Osteocyte (in vitro differentiated cells): ENCODE measurements at regions not wholly inside any gene's neighbourhood (a gene's known extent, or its start where the extent isn't known, plus 50 kb on each side); places are given as distances from the start of the nearest gene placed in this dataset.

ENCODE experiments used
- DNase-seq: peaks from one replicate; pipeline ENCODE4 v3.0.0; 2021; ENCODE audit warnings: mixed read lengths; ENCODE audit not compliant: unreplicated experiment; ENCODE audit errors: extremely low spot score
- H3K27ac Mint-ChIP-seq: one replicate; pipeline ENCODE4 v1.8.0; 2021; ENCODE audit warnings: mild to moderate bottlenecking, mixed read lengths; ENCODE audit not compliant: unreplicated experiment
- H3K27me3 Mint-ChIP-seq: one replicate; pipeline ENCODE4 v1.8.0; 2021; ENCODE audit warnings: mixed read lengths; ENCODE audit not compliant: unreplicated experiment
- H3K36me3 Mint-ChIP-seq: one replicate; pipeline ENCODE4 v1.8.0; 2021; ENCODE audit warnings: mixed read lengths; ENCODE audit not compliant: unreplicated experiment
- H3K4me1 Mint-ChIP-seq: one replicate; pipeline ENCODE4 v1.8.0; 2021; ENCODE audit warnings: mixed read lengths; ENCODE audit not compliant: unreplicated experiment
- H3K4me3 Mint-ChIP-seq: one replicate; pipeline ENCODE4 v1.8.0; 2021; ENCODE audit warnings: mild to moderate bottlenecking, moderate library complexity, mixed read lengths; ENCODE audit not compliant: unreplicated experiment
- H3K9me3 Mint-ChIP-seq: one replicate; pipeline ENCODE4 v1.8.0; 2021; ENCODE audit warnings: mixed read lengths; ENCODE audit not compliant: unreplicated experiment
- TF ChIP-seq, protein P1 (sequence below): fragments of 200-600 bp; sonication (generic); IDR thresholded peaks from 2 replicates; pipeline ENCODE4 v1.5.0; 2021; ENCODE audit warnings: antibody characterized with exemption, mild to moderate bottlenecking, moderate library complexity

DNA sequence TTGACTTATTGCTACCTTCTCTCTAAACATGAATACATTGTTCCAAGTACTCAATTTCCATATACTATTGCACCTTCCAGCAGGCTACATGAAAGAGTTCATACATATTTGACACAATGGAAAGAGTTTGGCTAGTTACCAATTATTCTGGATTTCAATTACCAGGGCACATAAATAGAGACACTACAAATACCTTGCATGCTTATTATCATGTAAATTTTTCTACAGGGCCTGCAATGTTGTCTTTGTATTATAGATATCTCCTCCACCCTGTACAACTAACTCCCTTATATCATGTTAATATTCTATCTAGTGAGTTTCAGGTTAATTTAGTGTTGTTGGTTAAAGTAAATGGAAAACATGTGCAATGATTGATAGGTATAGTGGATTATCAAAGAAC lies 540.7 kb upstream of the SLITRK5 start:
- no peaks in the 10 kb centered on the region for H3K27me3 Mint-ChIP-seq
- TF ChIP-seq, protein P1, sequence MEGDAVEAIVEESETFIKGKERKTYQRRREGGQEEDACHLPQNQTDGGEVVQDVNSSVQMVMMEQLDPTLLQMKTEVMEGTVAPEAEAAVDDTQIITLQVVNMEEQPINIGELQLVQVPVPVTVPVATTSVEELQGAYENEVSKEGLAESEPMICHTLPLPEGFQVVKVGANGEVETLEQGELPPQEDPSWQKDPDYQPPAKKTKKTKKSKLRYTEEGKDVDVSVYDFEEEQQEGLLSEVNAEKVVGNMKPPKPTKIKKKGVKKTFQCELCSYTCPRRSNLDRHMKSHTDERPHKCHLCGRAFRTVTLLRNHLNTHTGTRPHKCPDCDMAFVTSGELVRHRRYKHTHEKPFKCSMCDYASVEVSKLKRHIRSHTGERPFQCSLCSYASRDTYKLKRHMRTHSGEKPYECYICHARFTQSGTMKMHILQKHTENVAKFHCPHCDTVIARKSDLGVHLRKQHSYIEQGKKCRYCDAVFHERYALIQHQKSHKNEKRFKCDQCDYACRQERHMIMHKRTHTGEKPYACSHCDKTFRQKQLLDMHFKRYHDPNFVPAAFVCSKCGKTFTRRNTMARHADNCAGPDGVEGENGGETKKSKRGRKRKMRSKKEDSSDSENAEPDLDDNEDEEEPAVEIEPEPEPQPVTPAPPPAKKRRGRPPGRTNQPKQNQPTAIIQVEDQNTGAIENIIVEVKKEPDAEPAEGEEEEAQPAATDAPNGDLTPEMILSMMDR = no peak
- no peak overlapping the region for H3K27ac Mint-ChIP-seq
- H3K9me3 Mint-ChIP-seq = no peaks in the 10 kb centered on the region
- DNase-seq = no peak
- H3K4me3 Mint-ChIP-seq = no peak overlapping the region
- H3K36me3 Mint-ChIP-seq = no peaks in the 10 kb centered on the region
- H3K4me1 Mint-ChIP-seq = peaks cover 7% of the 10 kb centered on the region

DNA sequence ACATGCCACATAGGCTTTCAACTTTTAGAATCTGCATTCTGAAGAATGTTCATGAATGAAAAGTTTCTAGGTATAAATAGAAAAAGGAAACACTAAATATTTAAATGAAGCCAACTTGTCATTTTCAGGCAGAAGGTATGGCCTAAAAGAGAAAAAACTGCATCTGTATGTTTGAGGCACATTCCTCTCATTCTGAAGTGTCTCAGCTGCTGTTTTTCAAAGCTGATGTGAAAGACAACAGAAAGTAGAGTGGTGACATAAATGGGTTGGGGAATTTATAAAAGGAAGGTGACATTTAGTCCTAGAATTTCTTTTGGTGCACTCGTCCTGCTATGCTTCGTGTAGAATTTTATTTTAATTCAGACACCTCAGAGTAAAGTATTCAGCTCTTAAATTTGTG lies 539.6 kb upstream of the SLITRK5 start:
- H3K4me1 Mint-ChIP-seq = peaks cover 7% of the 10 kb centered on the region
- H3K27me3 Mint-ChIP-seq = no peaks in the 10 kb centered on the region
- no peak overlapping the region for H3K4me3 Mint-ChIP-seq
- H3K36me3 Mint-ChIP-seq = no peaks in the 10 kb centered on the region
- TF ChIP-seq, protein P1 = no peak
- H3K9me3 Mint-ChIP-seq = no peaks in the 10 kb centered on the region
- no peak for DNase-seq
- no peak overlapping the region for H3K27ac Mint-ChIP-seq

DNA sequence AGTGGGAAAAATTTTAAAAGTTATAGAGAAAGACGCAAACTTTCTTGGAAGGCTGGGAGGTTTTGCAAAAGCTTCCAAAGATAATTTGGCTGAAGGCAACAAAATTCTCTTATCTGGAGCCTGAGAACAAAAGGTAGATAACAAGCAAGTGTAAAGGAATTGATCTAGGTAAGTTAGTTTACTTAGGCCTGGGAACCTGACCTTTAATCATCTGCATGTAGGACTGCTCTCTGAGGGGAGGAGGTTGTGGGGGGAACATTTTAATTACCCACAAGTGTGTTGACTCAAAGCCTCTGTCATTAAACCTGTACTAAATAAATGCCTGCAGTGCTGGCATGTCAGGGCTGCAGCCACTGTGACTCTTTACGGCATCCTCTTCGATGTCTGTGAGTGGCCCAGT lies 532.3 kb upstream of the SLITRK5 start:
- H3K36me3 Mint-ChIP-seq = no peaks in the 10 kb centered on the region
- H3K27ac Mint-ChIP-seq = no peak overlapping the region
- no peak for DNase-seq
- TF ChIP-seq, protein P1 = no peak
- H3K27me3 Mint-ChIP-seq = no peaks in the 10 kb centered on the region
- H3K4me3 Mint-ChIP-seq = no peak overlapping the region
- no peaks in the 10 kb centered on the region for H3K4me1 Mint-ChIP-seq
- no peaks in the 10 kb centered on the region for H3K9me3 Mint-ChIP-seq

DNA sequence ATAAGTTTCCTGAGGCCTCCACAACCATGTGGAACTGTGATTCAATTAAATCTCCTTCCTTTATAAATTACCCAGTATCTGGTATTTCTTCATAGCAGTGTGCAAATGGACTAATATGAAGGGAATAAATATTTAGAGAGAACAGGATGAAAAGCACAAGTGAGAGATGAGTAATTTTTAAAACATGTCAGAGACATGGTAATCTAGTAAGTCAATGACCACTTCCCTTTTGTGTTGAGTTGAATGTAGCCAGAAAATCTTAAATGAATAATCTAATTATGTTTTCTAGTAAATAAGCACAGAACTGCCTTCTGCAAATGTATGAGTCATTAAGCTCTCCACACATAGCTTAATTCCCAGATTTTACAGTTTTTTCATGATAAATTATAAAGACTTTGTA lies 524.1 kb upstream of the SLITRK5 start:
- TF ChIP-seq, protein P1 = no peak
- H3K36me3 Mint-ChIP-seq = no peaks in the 10 kb centered on the region
- no peaks in the 10 kb centered on the region for H3K27me3 Mint-ChIP-seq
- H3K4me3 Mint-ChIP-seq = no peak overlapping the region
- H3K27ac Mint-ChIP-seq = no peak overlapping the region
- H3K4me1 Mint-ChIP-seq = no peaks in the 10 kb centered on the region
- H3K9me3 Mint-ChIP-seq = peaks cover 8% of the 10 kb centered on the region
- no peak for DNase-seq

DNA sequence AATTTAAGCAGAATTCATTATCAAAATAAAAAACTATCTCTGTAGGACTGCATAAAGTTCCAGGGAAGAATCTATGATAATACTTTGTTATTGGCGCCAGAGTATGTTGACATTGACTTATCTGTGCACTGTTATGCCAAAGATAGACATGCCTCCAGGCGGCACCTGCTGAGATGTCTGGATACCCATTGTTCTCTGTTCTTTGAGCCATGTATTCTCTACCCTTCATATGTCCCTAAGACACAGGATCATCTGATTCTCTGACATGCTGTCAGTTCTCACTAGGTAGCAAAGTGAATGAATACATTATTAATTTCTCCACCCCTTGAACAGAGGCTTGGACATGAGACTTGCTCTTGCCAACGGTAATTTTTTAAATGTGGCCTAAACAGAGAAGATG lies 517.8 kb upstream of the SLITRK5 start:
- no peaks in the 10 kb centered on the region for H3K27me3 Mint-ChIP-seq
- H3K27ac Mint-ChIP-seq = no peak overlapping the region
- TF ChIP-seq, protein P1 = no peak
- H3K36me3 Mint-ChIP-seq = no peaks in the 10 kb centered on the region
- no peaks in the 10 kb centered on the region for H3K4me1 Mint-ChIP-seq
- no peaks in the 10 kb centered on the region for H3K9me3 Mint-ChIP-seq
- DNase-seq = no peak
- H3K4me3 Mint-ChIP-seq = no peak overlapping the region
